ENCODE measurements at regions not wholly inside any gene's neighbourhood (a gene's known extent, or its start where the extent isn't known, plus 50 kb on each side); places are given as distances from the start of the nearest gene placed in this dataset.

GRCh38 chr1:116208136-116208535 lies 96.9 kb downstream of the MAB21L3 start:
- TF ChIP-seq ZNF274 (IDR thresholded peaks at IDR 0.05; ENCODE audit: low read depth, low read length): no peak
- no peak for TF ChIP-seq SUZ12 (IDR thresholded peaks at IDR 0.05; ENCODE audit: extremely low read depth, insufficient read depth, insufficient read length)
- TF ChIP-seq YY1 (IDR thresholded peaks at IDR 0.05; ENCODE audit: insufficient read depth, insufficient read length): no peak

Data from NT2/D1 (cell line).